CD14-positive monocyte (primary cell): ENCODE measurements at regions not wholly inside any gene's neighbourhood (a gene's known extent, or its start where the extent isn't known, plus 50 kb on each side); places are given as distances from the start of the nearest gene placed in this dataset.

Source experiments
- DNase-seq, 3 donors: peaks; one replicate each; pipeline ENCODE4 v3.0.0-alpha.2; 2011 to 2022
- H2AFZ ChIP-seq: 2 replicates; pipeline ENCODE4 v1.6.0; 2012; ENCODE audit warnings: mild to moderate bottlenecking, low read depth, low read length, inconsistent platforms; ENCODE audit not compliant: insufficient read depth, poor library complexity, severe bottlenecking
- H3K27ac ChIP-seq, 2 donors: 1 replicate in 1 of 2; 2 replicates in 1 of 2; pipeline ENCODE4 v1.5.1; 2012 to 2013; ENCODE audit warnings: low read length in 2 of 2, control low read depth in 1 of 2, inconsistent platforms in 1 of 2, low read depth in 1 of 2, mild to moderate bottlenecking in 1 of 2
- H3K27me3 ChIP-seq, 2 donors: one replicate each; pipeline versions ENCODE4 v1.6.0 to v1.6.1; 2011 to 2013; ENCODE audit warnings: low read length in 2 of 2; ENCODE audit not compliant: control insufficient read depth in 2 of 2, insufficient read depth in 2 of 2
- H3K36me3 ChIP-seq, 2 donors: replicated peaks in 1 of 2; 1 replicate in 1 of 2; 2 replicates in 1 of 2; pipeline versions ENCODE4 v1.5.1 to v1.6.1; 2012 to 2013; ENCODE audit warnings: low read length in 2 of 2, control low read depth in 1 of 2, inconsistent platforms in 1 of 2, mild to moderate bottlenecking in 1 of 2; ENCODE audit not compliant: insufficient read depth in 2 of 2, control insufficient read depth in 1 of 2
- H3K4me1 ChIP-seq, 2 donors: 1 replicate in 1 of 2; 2 replicates in 1 of 2; pipeline versions ENCODE4 v1.5.1 to v1.6.1; 2012 to 2013; ENCODE audit warnings: low read length in 2 of 2, control low read depth in 1 of 2, inconsistent platforms in 1 of 2, mild to moderate bottlenecking in 1 of 2, moderate library complexity in 1 of 2; ENCODE audit not compliant: insufficient read depth in 2 of 2, control insufficient read depth in 1 of 2
- H3K4me2 ChIP-seq: replicated peaks from 2 replicates; pipeline ENCODE3; 2012; ENCODE audit warnings: low read length, moderate library complexity, mild to moderate bottlenecking; ENCODE audit not compliant: poor library complexity, severe bottlenecking; ENCODE audit errors: extremely low read depth
- H3K4me3 ChIP-seq, 3 experiments: fragments of 200-600 bp in 1 of 3; sonication (generic) in 1 of 3; replicated peaks in 1 of 3; 1 replicate in 2 of 3; 2 replicates in 1 of 3; pipeline ENCODE4 v1.5.1; 2011 to 2013; ENCODE audit warnings: low read length in 3 of 3, mild to moderate bottlenecking in 3 of 3, control low read depth in 2 of 3, low read depth in 2 of 3, inconsistent platforms in 1 of 3, moderate library complexity in 1 of 3
- H3K79me2 ChIP-seq: 2 replicates; pipeline ENCODE4 v1.6.0; 2012; ENCODE audit warnings: mild to moderate bottlenecking, control low read depth, inconsistent platforms, low read length, moderate library complexity; ENCODE audit not compliant: insufficient read depth
- H3K9ac ChIP-seq: 2 replicates; pipeline ENCODE4 v1.6.0; 2017; ENCODE audit warnings: low read length, mild to moderate bottlenecking; ENCODE audit not compliant: insufficient read depth, poor library complexity, severe bottlenecking
- H3K9me3 ChIP-seq, 2 donors: replicated peaks in 1 of 2; 1 replicate in 1 of 2; 2 replicates in 1 of 2; pipeline versions ENCODE4 v1.5.1 to v1.6.1; 2012 to 2013; ENCODE audit warnings: low read length in 2 of 2, control low read depth in 1 of 2; ENCODE audit not compliant: control insufficient read depth in 1 of 2, insufficient read depth in 1 of 2
- H4K20me1 ChIP-seq: 2 replicates; pipeline ENCODE4 v1.6.0; 2012; ENCODE audit warnings: mild to moderate bottlenecking, low read length, control low read depth, moderate library complexity; ENCODE audit not compliant: insufficient read depth
- H3K27ac Mint-ChIP-seq, 7 donors: one replicate each; pipeline ENCODE4 v1.8.0; 2020; ENCODE audit warnings: mild to moderate bottlenecking in 7 of 7, mixed read lengths in 7 of 7, moderate library complexity in 6 of 7, inconsistent platforms in 2 of 7
- H3K27me3 Mint-ChIP-seq, 3 donors: one replicate each; pipeline ENCODE4 v1.8.0; 2021 to 2022; ENCODE audit warnings: low read depth in 3 of 3, mild to moderate bottlenecking in 3 of 3, mixed read lengths in 3 of 3, moderate library complexity in 3 of 3, inconsistent platforms in 1 of 3
- H3K36me3 Mint-ChIP-seq, 2 donors: one replicate each; pipeline ENCODE4 v1.8.0; 2020; ENCODE audit warnings: mixed read lengths in 2 of 2, inconsistent platforms in 1 of 2, mild to moderate bottlenecking in 1 of 2
- H3K4me1 Mint-ChIP-seq: one replicate; pipeline ENCODE4 v1.8.0; 2020; ENCODE audit warnings: mild to moderate bottlenecking, mixed read lengths
- H3K4me3 Mint-ChIP-seq, 2 donors: one replicate each; pipeline ENCODE4 v1.8.0; 2020; ENCODE audit warnings: mild to moderate bottlenecking in 2 of 2, mixed read lengths in 2 of 2, moderate library complexity in 1 of 2
- H3K9me3 Mint-ChIP-seq, 7 donors: one replicate each; pipeline ENCODE4 v1.8.0; 2020 to 2022; ENCODE audit warnings: mixed read lengths in 7 of 7, mild to moderate bottlenecking in 6 of 7, moderate library complexity in 6 of 7, inconsistent platforms in 2 of 7
- WGBS: methylation state at CpG from one replicate; pipeline ENCODE4 v1.1.5; 2013; ENCODE audit warnings: missing lambda C conversion rate; ENCODE audit not compliant: insufficient coverage; 5-methylcytosine and 5-hydroxymethylcytosine counted together
- intact Hi-C, 2 donors: fragments of 100-400 bp; cut with micrococcal nuclease; formaldehyde crosslinking; loops; one replicate each; pipeline versions ENCODE4 v1.15.0 to v1.15.1; 2023
- TF ChIP-seq, protein P1 (sequence below): fragments of 200-600 bp; IDR thresholded peaks from one replicate; pipeline ENCODE4 v1.8.0; 2022; ENCODE audit warnings: antibody characterized with exemption, mild to moderate bottlenecking

DNA sequence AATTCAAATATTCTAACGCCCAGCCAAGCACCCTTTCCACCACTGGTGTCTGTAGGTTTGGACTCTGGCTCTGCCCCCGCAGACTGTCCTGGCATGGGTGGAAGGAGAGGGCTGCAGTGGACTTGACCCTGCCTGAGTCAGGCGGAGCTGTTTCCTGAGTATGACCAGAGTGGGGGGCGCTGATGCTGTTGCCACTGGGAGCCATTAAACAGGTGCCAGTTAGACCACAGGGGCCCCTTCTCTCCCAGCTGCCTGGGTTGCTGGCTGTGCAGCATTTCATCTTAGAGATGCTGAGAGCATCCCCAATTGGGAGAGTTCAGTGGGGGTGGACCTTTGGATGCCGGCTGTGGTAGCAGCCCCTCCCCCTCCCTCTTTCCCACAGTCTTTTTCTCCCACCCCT, 539.5 kb downstream of the MATN1 start:
- intact Hi-C loops = no loop called here
- peaks cover 2 to 6% (median 4%) of the 10 kb centered on the region in 3 donors for H3K27me3 Mint-ChIP-seq
- 75% methylated on average over 2 of the region's 5 CpGs for WGBS

DNA sequence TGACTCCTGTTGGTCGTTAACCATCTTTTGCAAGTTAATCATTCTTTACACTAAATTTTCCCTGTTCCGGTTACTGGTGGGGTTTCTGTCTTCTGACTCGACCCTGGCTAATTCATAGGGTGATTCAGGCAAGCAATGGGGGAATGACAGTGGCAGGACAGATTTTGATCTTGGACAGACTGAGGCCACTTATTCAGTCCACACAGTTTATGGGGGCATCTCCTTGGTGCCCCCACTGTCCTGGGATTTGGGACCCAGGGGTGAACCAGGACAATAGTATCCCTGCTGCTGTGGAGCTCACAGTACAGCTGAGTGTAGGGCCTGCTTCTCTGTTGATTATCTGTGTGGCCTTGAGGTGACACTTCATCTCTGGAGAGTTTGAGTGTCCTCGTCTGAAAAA, 540.4 kb downstream of the MATN1 start:
- intact Hi-C loops = no loop called here
- H3K27me3 Mint-ChIP-seq = peaks cover 3 to 6% (median 5%) of the 10 kb centered on the region in 3 donors
- Histone ChIP-seq H3K4me1 (no peaks in the 10 kb centered on the region), H3K27ac (no peak overlapping the region), H3K9me3 (no peaks in the 10 kb centered on the region), H2AFZ (no peak overlapping the region), H3K4me3 (no peak overlapping the region), H4K20me1 (no peaks in the 10 kb centered on the region), H3K4me2 (no peak overlapping the region), H3K79me2 (no peaks in the 10 kb centered on the region), H3K27me3 (no peaks in the 10 kb centered on the region), H3K36me3 (no peaks in the 10 kb centered on the region), H3K9ac (no peak overlapping the region)
- no peak overlapping the region for H3K27ac Mint-ChIP-seq
- no peaks in the 10 kb centered on the region for H3K36me3 Mint-ChIP-seq
- H3K4me1 Mint-ChIP-seq = no peaks in the 10 kb centered on the region
- no peak for DNase-seq
- no peak overlapping the region for H3K4me3 Mint-ChIP-seq
- TF ChIP-seq, protein P1, sequence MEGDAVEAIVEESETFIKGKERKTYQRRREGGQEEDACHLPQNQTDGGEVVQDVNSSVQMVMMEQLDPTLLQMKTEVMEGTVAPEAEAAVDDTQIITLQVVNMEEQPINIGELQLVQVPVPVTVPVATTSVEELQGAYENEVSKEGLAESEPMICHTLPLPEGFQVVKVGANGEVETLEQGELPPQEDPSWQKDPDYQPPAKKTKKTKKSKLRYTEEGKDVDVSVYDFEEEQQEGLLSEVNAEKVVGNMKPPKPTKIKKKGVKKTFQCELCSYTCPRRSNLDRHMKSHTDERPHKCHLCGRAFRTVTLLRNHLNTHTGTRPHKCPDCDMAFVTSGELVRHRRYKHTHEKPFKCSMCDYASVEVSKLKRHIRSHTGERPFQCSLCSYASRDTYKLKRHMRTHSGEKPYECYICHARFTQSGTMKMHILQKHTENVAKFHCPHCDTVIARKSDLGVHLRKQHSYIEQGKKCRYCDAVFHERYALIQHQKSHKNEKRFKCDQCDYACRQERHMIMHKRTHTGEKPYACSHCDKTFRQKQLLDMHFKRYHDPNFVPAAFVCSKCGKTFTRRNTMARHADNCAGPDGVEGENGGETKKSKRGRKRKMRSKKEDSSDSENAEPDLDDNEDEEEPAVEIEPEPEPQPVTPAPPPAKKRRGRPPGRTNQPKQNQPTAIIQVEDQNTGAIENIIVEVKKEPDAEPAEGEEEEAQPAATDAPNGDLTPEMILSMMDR = no peak
- no peaks in the 10 kb centered on the region for H3K9me3 Mint-ChIP-seq
- WGBS = no CpG with 5 or more reads among the region's 4 CpGs

More for the DNA sequence above, 539.5 kb downstream of the MATN1 start:
- Mint-ChIP-seq H3K4me3 (no peak overlapping the region), H3K27ac (no peak overlapping the region), H3K9me3 (no peaks in the 10 kb centered on the region), H3K36me3 (no peaks in the 10 kb centered on the region), H3K4me1 (no peaks in the 10 kb centered on the region)
- DNase-seq = no peak
- no peak overlapping the region for H3K4me2 ChIP-seq
- no peaks in the 10 kb centered on the region for H3K27me3 ChIP-seq
- H3K4me1 ChIP-seq = no peaks in the 10 kb centered on the region
- no peak overlapping the region for H3K9ac ChIP-seq
- H3K79me2 ChIP-seq = no peaks in the 10 kb centered on the region
- no peaks in the 10 kb centered on the region for H3K36me3 ChIP-seq
- H4K20me1 ChIP-seq = no peaks in the 10 kb centered on the region
- no peaks in the 10 kb centered on the region for H3K9me3 ChIP-seq
- no peak overlapping the region for H3K27ac ChIP-seq
- TF ChIP-seq, protein P1 = no peak
- H3K4me3 ChIP-seq = no peak overlapping the region
- H2AFZ ChIP-seq = no peak overlapping the region
